Endothelial cell of umbilical vein (primary cell): ENCODE measurements at regions not wholly inside any gene's neighbourhood (a gene's known extent, or its start where the extent isn't known, plus 50 kb on each side); places are given as distances from the start of the nearest gene placed in this dataset.

Experiments used
- BruUV-seq: library from RNA; stranded (reverse); fragments of 400-500 nt; replicated peaks from 2 replicates; lab custom pipeline; 2021; lab: Mats Ljungman, UMichigan
- CTCF ChIA-PET: fragments of 300-600, 350-600 bp; sonication (Branson Sonifier 250); formaldehyde crosslinking; loops from one replicate; lab custom pipeline; 2021; ENCODE audit warnings: antibody characterized with exemption, inconsistent platforms; lab: Charles Lee
- POLR2A ChIA-PET: fragments of 300-600, 350-600 bp; sonication (Branson Sonifier 250); formaldehyde crosslinking; loops from one replicate; lab custom pipeline; 2021; ENCODE audit warnings: antibody characterized with exemption, inconsistent platforms; lab: Charles Lee
- DNase-seq: peaks from one replicate; pipeline ENCODE4 v3.0.0-alpha.2; 2011; ENCODE audit warnings: low read depth, low spot score
- FAIRE-seq: peaks from 2 replicates; lab custom pipeline; 2011; peaks lifted over from hg19 to GRCh38; lab: Jason Lieb, UNC
- H2AFZ ChIP-seq: 2 replicates; pipeline ENCODE4 v1.6.0; 2012; ENCODE audit warnings: low read depth, low read length, control low read depth, inconsistent platforms
- H3K27ac ChIP-seq: 2 replicates; pipeline ENCODE4 v1.5.1; 2011; ENCODE audit warnings: low read depth, mild to moderate bottlenecking, control low read depth, low read length, moderate library complexity; ENCODE audit not compliant: insufficient read depth
- H3K27me3 ChIP-seq, 2 experiments: 2 replicates each; pipeline versions ENCODE4 v1.6.0 to v1.6.1; 2011; ENCODE audit warnings: low read length in 2 of 2, mixed read lengths in 1 of 2; ENCODE audit not compliant: control insufficient read depth in 2 of 2, insufficient read depth in 2 of 2
- H3K36me3 ChIP-seq, 2 experiments: 2 replicates in 1 of 2; 3 replicates in 1 of 2; pipeline ENCODE4 v1.5.1; 2011; ENCODE audit warnings: low read length in 2 of 2, mild to moderate bottlenecking in 1 of 2, moderate library complexity in 1 of 2; ENCODE audit not compliant: control insufficient read depth in 2 of 2, insufficient read depth in 2 of 2; ENCODE audit errors: extremely low read depth in 1 of 2
- H3K4me1 ChIP-seq: 3 replicates; pipeline ENCODE4 v1.5.1; 2011; ENCODE audit warnings: mild to moderate bottlenecking, low read length; ENCODE audit not compliant: control insufficient read depth, insufficient read depth; ENCODE audit errors: extremely low read depth
- H3K4me2 ChIP-seq: 2 replicates; pipeline ENCODE4 v1.6.1; 2011; ENCODE audit warnings: low read length, control low read depth, mixed read lengths; ENCODE audit not compliant: insufficient read depth
- H3K4me3 ChIP-seq, 3 experiments: fragments of 200-600 bp in 1 of 3; sonication (generic), shearing (Covaris generic) in 1 of 3; replicated peaks in 1 of 3; 2 replicates each; pipeline ENCODE4 v1.5.1; 2011 to 2016; ENCODE audit warnings: control low read depth in 3 of 3, low read length in 3 of 3, mild to moderate bottlenecking in 2 of 3, inconsistent platforms in 1 of 3, low read depth in 1 of 3, moderate library complexity in 1 of 3; ENCODE audit not compliant: insufficient read depth in 1 of 3
- H3K79me2 ChIP-seq: 2 replicates; pipeline ENCODE4 v1.6.0; 2012; ENCODE audit warnings: low read length, inconsistent platforms; ENCODE audit not compliant: control insufficient read depth, insufficient read depth
- H3K9ac ChIP-seq: replicated peaks from 2 replicates; pipeline ENCODE3; 2011; ENCODE audit warnings: low read length, control low read depth; ENCODE audit not compliant: insufficient read depth; ENCODE audit errors: extremely low read depth
- H3K9me1 ChIP-seq: replicated peaks from 3 replicates; pipeline ENCODE4 v1.6.0; 2011; ENCODE audit warnings: mild to moderate bottlenecking, low read length; ENCODE audit not compliant: control insufficient read depth, insufficient read depth; ENCODE audit errors: extremely low read depth
- H3K9me3 ChIP-seq: replicated peaks from 2 replicates; pipeline ENCODE4 v1.5.1; 2012; ENCODE audit warnings: low read length, inconsistent platforms; ENCODE audit not compliant: control insufficient read depth, insufficient read depth
- H4K20me1 ChIP-seq: replicated peaks from 2 replicates; pipeline ENCODE3; 2011; ENCODE audit warnings: mild to moderate bottlenecking, low read length; ENCODE audit not compliant: control insufficient read depth, insufficient read depth; ENCODE audit errors: extremely low read depth
- CTCF ChIP-seq, 2 donors: IDR thresholded peaks; 1 replicate in 1 of 2; 2 replicates in 1 of 2; pipeline ENCODE4 v1.5.1; 2011; ENCODE audit warnings: low read length in 2 of 2, mild to moderate bottlenecking in 2 of 2, moderate library complexity in 2 of 2, control low read depth in 1 of 2, inconsistent platforms in 1 of 2, low read depth in 1 of 2; ENCODE audit not compliant: insufficient read depth in 1 of 2; ENCODE audit errors: extremely low read depth in 1 of 2
- EZH2 ChIP-seq: IDR thresholded peaks from 2 replicates; pipeline ENCODE4 v1.6.1; 2012; ENCODE audit warnings: borderline replicate concordance, low read depth, mild to moderate bottlenecking, moderate library complexity, low read length, inconsistent platforms; ENCODE audit not compliant: severe bottlenecking
- FOS ChIP-seq: IDR thresholded peaks from 2 replicates; pipeline ENCODE4 v1.6.1; 2011; ENCODE audit warnings: mild to moderate bottlenecking, low read length, moderate library complexity, borderline replicate concordance; ENCODE audit not compliant: insufficient read depth
- GATA2 ChIP-seq: IDR thresholded peaks from 2 replicates; pipeline ENCODE4 v1.7.0; 2011; ENCODE audit warnings: low read depth, mild to moderate bottlenecking, moderate library complexity, mixed read lengths, low read length; ENCODE audit not compliant: insufficient read length, insufficient read depth
- JUN ChIP-seq: IDR thresholded peaks from 2 replicates; pipeline ENCODE4 v1.6.1; 2011; ENCODE audit warnings: borderline replicate concordance, low read depth; ENCODE audit not compliant: insufficient read length, insufficient read depth
- MAX ChIP-seq: IDR thresholded peaks from 2 replicates; pipeline ENCODE4 v1.6.1; 2011; ENCODE audit not compliant: insufficient read depth, insufficient read length
- MYC ChIP-seq: IDR thresholded peaks from one replicate; pipeline ENCODE4 v1.6.1; 2011; ENCODE audit warnings: mild to moderate bottlenecking, low read depth, low read length
- POLR2A ChIP-seq: IDR thresholded peaks from 2 replicates; pipeline ENCODE4 v1.6.1; 2012; ENCODE audit warnings: low read depth, mild to moderate bottlenecking, control low read depth, low read length
- POLR2AphosphoS5 ChIP-seq: IDR thresholded peaks from 2 replicates; pipeline ENCODE4 v1.6.1; 2012; ENCODE audit warnings: low read depth, mild to moderate bottlenecking, control low read depth, low read length, moderate library complexity; ENCODE audit not compliant: insufficient read depth
- dilution Hi-C: fragments of 300-500 bp; cut with MboI; formaldehyde crosslinking; loops from one replicate; pipeline ENCODE4 v1.15.0; 2019; ENCODE audit warnings: low sequenced_read_pairs; ENCODE audit not compliant: extremely low pct_ligation_motif_present
- intact Hi-C: fragments of 100-400 bp; cut with micrococcal nuclease; formaldehyde crosslinking; loops from one replicate; pipeline ENCODE4 v1.10.0; 2022

- no peaks in the 10 kb centered on the region for H3K79me2 ChIP-seq
- no peaks in the 10 kb centered on the region for H3K9me3 ChIP-seq
- TF ChIP-seq POLR2A, result no peak
- TF ChIP-seq EZH2, result no peak
- no peak for TF ChIP-seq FOS
- TF ChIP-seq GATA2, result no peak
- TF ChIP-seq JUN, result no peak
- TF ChIP-seq MYC, result no peak
- no peak for TF ChIP-seq POLR2AphosphoS5
- no peak for TF ChIP-seq MAX
- TF ChIP-seq CTCF (IDR thresholded peaks at IDR 0.05; ENCODE audit: extremely low read depth in 1 of 2, insufficient read depth in 1 of 2, low read depth in 1 of 2, low read length in 2 of 2), result no peak
- no peaks in the 10 kb centered on the region for H3K36me3 ChIP-seq
- peaks cover 0 to 2% of the 10 kb centered on the region in 2 experiments for H3K27me3 ChIP-seq
- H3K4me2 ChIP-seq, result no peak overlapping the region
- BruUV-seq, result no TSS peak
- no peak overlapping the region for H2AFZ ChIP-seq
- no peak for FAIRE-seq
- intact Hi-C loops, result no loop called here
- DNase-seq, result no peak
- CTCF ChIA-PET, result no interaction called here
- no peak overlapping the region for H3K9ac ChIP-seq
- H3K4me3 ChIP-seq, result no peak overlapping the region
- H3K4me1 ChIP-seq, result no peaks in the 10 kb centered on the region
- POLR2A ChIA-PET, result no interaction called here
- no peaks in the 10 kb centered on the region for H3K9me1 ChIP-seq
- no peaks in the 10 kb centered on the region for H4K20me1 ChIP-seq
- H3K27ac ChIP-seq, result no peak overlapping the region
- dilution Hi-C loops, result no loop called here
Measured at GRCh38 chr15:72850833-72851232, 67.3 kb upstream of the ADPGK start.
